ENCODE measurements at regions not wholly inside any gene's neighbourhood (a gene's known extent, or its start where the extent isn't known, plus 50 kb on each side); places are given as distances from the start of the nearest gene placed in this dataset.
"Not testable (repeated sequence)": the region's sequence is repeated elsewhere in the genome, so short reads cannot be mapped to it uniquely, and the experiment has no call there.

DNA sequence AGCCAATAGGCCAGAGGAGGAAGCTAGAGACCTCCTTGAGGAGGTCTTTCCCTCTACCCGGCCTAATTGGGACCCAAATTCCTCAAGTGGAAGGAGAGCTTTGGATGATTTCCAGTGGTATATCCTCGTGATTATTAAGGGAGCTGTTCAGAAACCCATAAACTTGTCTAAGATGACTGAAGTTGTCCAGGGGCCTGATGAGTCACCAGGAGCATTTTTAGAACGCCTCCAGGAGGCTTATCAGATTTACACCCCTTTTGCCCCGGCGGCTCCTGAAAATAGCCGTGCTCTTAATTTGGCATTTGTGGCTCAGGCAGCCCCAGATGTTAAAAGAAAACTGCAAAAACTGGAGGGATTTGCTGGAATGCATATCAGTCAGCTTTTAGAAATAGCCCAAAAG, 198.1 kb downstream of the ZNF486 start:
- no peaks in the 10 kb centered on the region for H3K9me3 ChIP-seq (ENCODE audit: control insufficient read depth, insufficient read depth, low read depth, low read length)
- DNase-seq (ENCODE audit: low read depth, low spot score) (no peak), ATAC-seq (no peak)
- ChIA-PET POLR2A (interaction anchor here (0.6 kb wide), 1 partner anchor 411 kb away, joined by 3 read pairs; no protein-coding TSS in a partner anchor), CTCF (no interaction called here)
- H3K27ac ChIP-seq (ENCODE audit: low read length) = no peak overlapping the region
- no peak overlapping the region for H3K4me3 ChIP-seq (ENCODE audit: low read depth in 2 of 2, low read length in 2 of 2)
- H3K36me3 ChIP-seq (ENCODE audit: control insufficient read depth, insufficient read depth, low read length) = no peaks in the 10 kb centered on the region
- intact Hi-C loops (cut with micrococcal nuclease; ENCODE audit: unreplicated experiment) (no loop called here), in situ Hi-C loops (cut with HindIII; ENCODE audit: low pct_unique_long_range_greater_than_20kb, low sequenced_read_pairs) (no loop called here)
- TF ChIP-seq, protein P1, sequence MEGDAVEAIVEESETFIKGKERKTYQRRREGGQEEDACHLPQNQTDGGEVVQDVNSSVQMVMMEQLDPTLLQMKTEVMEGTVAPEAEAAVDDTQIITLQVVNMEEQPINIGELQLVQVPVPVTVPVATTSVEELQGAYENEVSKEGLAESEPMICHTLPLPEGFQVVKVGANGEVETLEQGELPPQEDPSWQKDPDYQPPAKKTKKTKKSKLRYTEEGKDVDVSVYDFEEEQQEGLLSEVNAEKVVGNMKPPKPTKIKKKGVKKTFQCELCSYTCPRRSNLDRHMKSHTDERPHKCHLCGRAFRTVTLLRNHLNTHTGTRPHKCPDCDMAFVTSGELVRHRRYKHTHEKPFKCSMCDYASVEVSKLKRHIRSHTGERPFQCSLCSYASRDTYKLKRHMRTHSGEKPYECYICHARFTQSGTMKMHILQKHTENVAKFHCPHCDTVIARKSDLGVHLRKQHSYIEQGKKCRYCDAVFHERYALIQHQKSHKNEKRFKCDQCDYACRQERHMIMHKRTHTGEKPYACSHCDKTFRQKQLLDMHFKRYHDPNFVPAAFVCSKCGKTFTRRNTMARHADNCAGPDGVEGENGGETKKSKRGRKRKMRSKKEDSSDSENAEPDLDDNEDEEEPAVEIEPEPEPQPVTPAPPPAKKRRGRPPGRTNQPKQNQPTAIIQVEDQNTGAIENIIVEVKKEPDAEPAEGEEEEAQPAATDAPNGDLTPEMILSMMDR (IDR thresholded peaks at IDR 0.05) = no peak
- TF ChIP-seq TCF7L2 (IDR thresholded peaks at IDR 0.05; ENCODE audit: low read depth, low read length) (no peak), POLR2AphosphoS5 (IDR thresholded peaks at IDR 0.05; ENCODE audit: low read depth, low read length) (no peak), SIN3A (IDR thresholded peaks at IDR 0.05; ENCODE audit: borderline replicate concordance, insufficient read depth, low read depth, low read length) (no peak)
- TF ChIP-seq, protein P2, sequence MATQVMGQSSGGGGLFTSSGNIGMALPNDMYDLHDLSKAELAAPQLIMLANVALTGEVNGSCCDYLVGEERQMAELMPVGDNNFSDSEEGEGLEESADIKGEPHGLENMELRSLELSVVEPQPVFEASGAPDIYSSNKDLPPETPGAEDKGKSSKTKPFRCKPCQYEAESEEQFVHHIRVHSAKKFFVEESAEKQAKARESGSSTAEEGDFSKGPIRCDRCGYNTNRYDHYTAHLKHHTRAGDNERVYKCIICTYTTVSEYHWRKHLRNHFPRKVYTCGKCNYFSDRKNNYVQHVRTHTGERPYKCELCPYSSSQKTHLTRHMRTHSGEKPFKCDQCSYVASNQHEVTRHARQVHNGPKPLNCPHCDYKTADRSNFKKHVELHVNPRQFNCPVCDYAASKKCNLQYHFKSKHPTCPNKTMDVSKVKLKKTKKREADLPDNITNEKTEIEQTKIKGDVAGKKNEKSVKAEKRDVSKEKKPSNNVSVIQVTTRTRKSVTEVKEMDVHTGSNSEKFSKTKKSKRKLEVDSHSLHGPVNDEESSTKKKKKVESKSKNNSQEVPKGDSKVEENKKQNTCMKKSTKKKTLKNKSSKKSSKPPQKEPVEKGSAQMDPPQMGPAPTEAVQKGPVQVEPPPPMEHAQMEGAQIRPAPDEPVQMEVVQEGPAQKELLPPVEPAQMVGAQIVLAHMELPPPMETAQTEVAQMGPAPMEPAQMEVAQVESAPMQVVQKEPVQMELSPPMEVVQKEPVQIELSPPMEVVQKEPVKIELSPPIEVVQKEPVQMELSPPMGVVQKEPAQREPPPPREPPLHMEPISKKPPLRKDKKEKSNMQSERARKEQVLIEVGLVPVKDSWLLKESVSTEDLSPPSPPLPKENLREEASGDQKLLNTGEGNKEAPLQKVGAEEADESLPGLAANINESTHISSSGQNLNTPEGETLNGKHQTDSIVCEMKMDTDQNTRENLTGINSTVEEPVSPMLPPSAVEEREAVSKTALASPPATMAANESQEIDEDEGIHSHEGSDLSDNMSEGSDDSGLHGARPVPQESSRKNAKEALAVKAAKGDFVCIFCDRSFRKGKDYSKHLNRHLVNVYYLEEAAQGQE (IDR thresholded peaks at IDR 0.05; ENCODE audit: insufficient read depth in 1 of 2, low read depth in 2 of 2, low read length in 1 of 2) = no peak
- H3K4me1 ChIP-seq (ENCODE audit: control insufficient read depth, insufficient read depth, low read length) = no peaks in the 10 kb centered on the region
- no peaks in the 10 kb centered on the region for H3K27me3 ChIP-seq (ENCODE audit: control insufficient read depth, insufficient read depth, low read length)
- no TSS peak for BruUV-seq (replicated peaks)

DNA sequence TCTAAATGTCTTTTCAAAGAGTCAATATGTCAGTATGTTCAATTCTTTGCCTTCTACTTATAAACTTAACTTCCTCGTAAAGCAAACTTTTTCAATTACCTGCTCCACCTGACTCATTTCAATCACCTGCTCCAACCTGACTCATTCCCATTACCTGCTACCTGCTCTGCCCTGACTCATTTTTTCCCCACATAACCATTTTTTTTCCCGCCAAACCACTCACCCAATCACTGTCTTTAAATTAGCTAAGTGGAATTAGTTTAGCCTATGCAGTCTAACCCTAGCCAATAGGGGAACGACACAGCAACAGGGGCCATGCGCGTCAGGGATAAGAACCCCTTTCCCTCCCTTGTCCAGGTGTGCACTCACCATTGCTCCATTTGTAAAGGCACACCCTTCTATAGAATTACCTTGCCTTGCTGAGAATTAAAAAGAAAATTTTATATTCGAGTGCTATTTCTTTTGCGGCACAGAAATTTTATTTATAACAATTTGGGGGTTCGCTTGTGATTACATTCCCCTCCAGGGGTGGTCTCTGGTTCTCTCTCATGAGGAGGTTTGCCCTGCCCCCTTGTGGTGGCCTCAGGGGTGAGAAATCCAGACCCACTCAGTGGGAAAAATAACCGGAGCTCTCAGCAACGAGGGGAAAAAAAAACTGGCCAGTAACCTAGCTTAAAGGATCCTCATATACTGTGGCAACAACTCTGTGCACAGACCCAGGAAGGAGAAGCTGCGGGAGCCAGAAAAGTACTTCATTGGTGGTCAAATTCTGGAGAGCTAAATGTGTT, 193.1 kb downstream of the ZNF486 start:
- H3K36me3 ChIP-seq (ENCODE audit: control insufficient read depth, insufficient read depth, low read length) = no peaks in the 10 kb centered on the region
- in situ Hi-C loops (cut with HindIII; ENCODE audit: low pct_unique_long_range_greater_than_20kb, low sequenced_read_pairs) = no loop called here
- no peaks in the 10 kb centered on the region for H3K27me3 ChIP-seq (ENCODE audit: control insufficient read depth, insufficient read depth, low read length)
- TF ChIP-seq, protein P1 (IDR thresholded peaks at IDR 0.05) = peak; percentile 40
- no peak for TF ChIP-seq TCF7L2 (IDR thresholded peaks at IDR 0.05; ENCODE audit: low read depth, low read length)
- TF ChIP-seq, protein P2 (IDR thresholded peaks at IDR 0.05; ENCODE audit: insufficient read depth in 1 of 2, low read depth in 2 of 2, low read length in 1 of 2) = no peak
- no peak for TF ChIP-seq POLR2AphosphoS5 (IDR thresholded peaks at IDR 0.05; ENCODE audit: low read depth, low read length)
- TF ChIP-seq SIN3A (IDR thresholded peaks at IDR 0.05; ENCODE audit: borderline replicate concordance, insufficient read depth, low read depth, low read length) = no peak
- POLR2A ChIA-PET = no interaction called here
- H3K4me3 ChIP-seq (ENCODE audit: low read depth in 2 of 2, low read length in 2 of 2) = no peak overlapping the region
- BruUV-seq (replicated peaks) = no TSS peak
- no peaks in the 10 kb centered on the region for H3K9me3 ChIP-seq (ENCODE audit: control insufficient read depth, insufficient read depth, low read depth, low read length)
- intact Hi-C loops (cut with micrococcal nuclease; ENCODE audit: unreplicated experiment) = no loop called here
- ATAC-seq (no peak), DNase-seq (ENCODE audit: low read depth, low spot score) (no peak)
- no peak overlapping the region for H3K27ac ChIP-seq (ENCODE audit: low read length)
- CTCF ChIA-PET = interaction anchor here (0.5 kb wide), 1 partner anchor 58 kb away, joined by 3 read pairs; no protein-coding TSS in a partner anchor
- no peaks in the 10 kb centered on the region for H3K4me1 ChIP-seq (ENCODE audit: control insufficient read depth, insufficient read depth, low read length)

DNA sequence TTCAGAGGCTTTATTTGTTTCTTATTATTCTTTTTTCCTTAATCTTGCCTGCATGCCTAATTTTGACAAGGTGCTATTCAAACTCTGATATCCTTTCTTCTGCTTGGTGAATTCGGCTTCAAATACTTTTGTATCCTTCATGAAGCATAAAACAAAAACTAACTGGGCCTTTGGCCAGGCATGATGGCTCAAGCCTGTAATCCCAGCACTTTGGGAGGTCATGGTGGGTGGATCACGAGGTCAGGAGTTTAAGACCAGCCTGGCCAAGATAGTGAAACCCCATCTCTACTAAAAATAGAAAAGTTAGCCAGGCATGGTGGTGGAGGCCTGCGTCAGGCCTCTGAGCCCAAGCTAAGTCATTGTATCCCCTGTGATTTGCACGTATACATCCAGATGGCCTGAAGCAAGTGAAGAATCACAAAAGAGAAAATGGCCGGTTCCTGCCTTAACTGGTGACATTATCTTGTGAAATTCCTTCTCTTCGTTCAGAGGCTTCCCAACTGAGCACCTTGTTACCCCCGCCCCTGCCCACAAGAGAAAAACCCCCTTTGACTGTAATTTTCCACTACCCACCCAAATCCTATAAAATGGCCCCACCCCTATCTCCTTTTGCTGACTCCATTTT, 191.9 kb downstream of the ZNF486 start:
- in situ Hi-C loops (cut with HindIII; ENCODE audit: low pct_unique_long_range_greater_than_20kb, low sequenced_read_pairs); intact Hi-C loops (cut with micrococcal nuclease; ENCODE audit: unreplicated experiment): not testable (repeated sequence)

More for the DNA sequence above, 191.9 kb downstream of the ZNF486 start:
- CTCF ChIA-PET; POLR2A ChIA-PET; DNase-seq (ENCODE audit: low read depth, low spot score); H3K36me3 ChIP-seq (ENCODE audit: control insufficient read depth, insufficient read depth, low read length); BruUV-seq (replicated peaks); H3K4me1 ChIP-seq (ENCODE audit: control insufficient read depth, insufficient read depth, low read length); H3K9me3 ChIP-seq (ENCODE audit: control insufficient read depth, insufficient read depth, low read depth, low read length); H3K27ac ChIP-seq (ENCODE audit: low read length); H3K4me3 ChIP-seq (ENCODE audit: low read depth in 2 of 2, low read length in 2 of 2); ATAC-seq; H3K27me3 ChIP-seq (ENCODE audit: control insufficient read depth, insufficient read depth, low read length): not testable (repeated sequence)
